CD14-positive monocyte (primary cell): ENCODE measurements at regions not wholly inside any gene's neighbourhood (a gene's known extent, or its start where the extent isn't known, plus 50 kb on each side); places are given as distances from the start of the nearest gene placed in this dataset.

ENCODE experiments used
- DNase-seq, 3 donors: peaks; one replicate each; pipeline ENCODE4 v3.0.0-alpha.2; 2011 to 2022
- H2AFZ ChIP-seq: 2 replicates; pipeline ENCODE4 v1.6.0; 2012; ENCODE audit warnings: mild to moderate bottlenecking, low read depth, low read length, inconsistent platforms; ENCODE audit not compliant: insufficient read depth, poor library complexity, severe bottlenecking
- H3K27ac ChIP-seq, 2 donors: 1 replicate in 1 of 2; 2 replicates in 1 of 2; pipeline ENCODE4 v1.5.1; 2012 to 2013; ENCODE audit warnings: low read length in 2 of 2, control low read depth in 1 of 2, inconsistent platforms in 1 of 2, low read depth in 1 of 2, mild to moderate bottlenecking in 1 of 2
- H3K27me3 ChIP-seq, 2 donors: one replicate each; pipeline versions ENCODE4 v1.6.0 to v1.6.1; 2011 to 2013; ENCODE audit warnings: low read length in 2 of 2; ENCODE audit not compliant: control insufficient read depth in 2 of 2, insufficient read depth in 2 of 2
- H3K36me3 ChIP-seq, 2 donors: replicated peaks in 1 of 2; 1 replicate in 1 of 2; 2 replicates in 1 of 2; pipeline versions ENCODE4 v1.5.1 to v1.6.1; 2012 to 2013; ENCODE audit warnings: low read length in 2 of 2, control low read depth in 1 of 2, inconsistent platforms in 1 of 2, mild to moderate bottlenecking in 1 of 2; ENCODE audit not compliant: insufficient read depth in 2 of 2, control insufficient read depth in 1 of 2
- H3K4me1 ChIP-seq, 2 donors: 1 replicate in 1 of 2; 2 replicates in 1 of 2; pipeline versions ENCODE4 v1.5.1 to v1.6.1; 2012 to 2013; ENCODE audit warnings: low read length in 2 of 2, control low read depth in 1 of 2, inconsistent platforms in 1 of 2, mild to moderate bottlenecking in 1 of 2, moderate library complexity in 1 of 2; ENCODE audit not compliant: insufficient read depth in 2 of 2, control insufficient read depth in 1 of 2
- H3K4me2 ChIP-seq: replicated peaks from 2 replicates; pipeline ENCODE3; 2012; ENCODE audit warnings: low read length, moderate library complexity, mild to moderate bottlenecking; ENCODE audit not compliant: poor library complexity, severe bottlenecking; ENCODE audit errors: extremely low read depth
- H3K4me3 ChIP-seq, 3 experiments: fragments of 200-600 bp in 1 of 3; sonication (generic) in 1 of 3; replicated peaks in 1 of 3; 1 replicate in 2 of 3; 2 replicates in 1 of 3; pipeline ENCODE4 v1.5.1; 2011 to 2013; ENCODE audit warnings: low read length in 3 of 3, mild to moderate bottlenecking in 3 of 3, control low read depth in 2 of 3, low read depth in 2 of 3, inconsistent platforms in 1 of 3, moderate library complexity in 1 of 3
- H3K79me2 ChIP-seq: 2 replicates; pipeline ENCODE4 v1.6.0; 2012; ENCODE audit warnings: mild to moderate bottlenecking, control low read depth, inconsistent platforms, low read length, moderate library complexity; ENCODE audit not compliant: insufficient read depth
- H3K9ac ChIP-seq: 2 replicates; pipeline ENCODE4 v1.6.0; 2017; ENCODE audit warnings: low read length, mild to moderate bottlenecking; ENCODE audit not compliant: insufficient read depth, poor library complexity, severe bottlenecking
- H3K9me3 ChIP-seq, 2 donors: replicated peaks in 1 of 2; 1 replicate in 1 of 2; 2 replicates in 1 of 2; pipeline versions ENCODE4 v1.5.1 to v1.6.1; 2012 to 2013; ENCODE audit warnings: low read length in 2 of 2, control low read depth in 1 of 2; ENCODE audit not compliant: control insufficient read depth in 1 of 2, insufficient read depth in 1 of 2
- H4K20me1 ChIP-seq: 2 replicates; pipeline ENCODE4 v1.6.0; 2012; ENCODE audit warnings: mild to moderate bottlenecking, low read length, control low read depth, moderate library complexity; ENCODE audit not compliant: insufficient read depth
- H3K27ac Mint-ChIP-seq, 7 donors: one replicate each; pipeline ENCODE4 v1.8.0; 2020; ENCODE audit warnings: mild to moderate bottlenecking in 7 of 7, mixed read lengths in 7 of 7, moderate library complexity in 6 of 7, inconsistent platforms in 2 of 7
- H3K27me3 Mint-ChIP-seq, 3 donors: one replicate each; pipeline ENCODE4 v1.8.0; 2021 to 2022; ENCODE audit warnings: low read depth in 3 of 3, mild to moderate bottlenecking in 3 of 3, mixed read lengths in 3 of 3, moderate library complexity in 3 of 3, inconsistent platforms in 1 of 3
- H3K36me3 Mint-ChIP-seq, 2 donors: one replicate each; pipeline ENCODE4 v1.8.0; 2020; ENCODE audit warnings: mixed read lengths in 2 of 2, inconsistent platforms in 1 of 2, mild to moderate bottlenecking in 1 of 2
- H3K4me1 Mint-ChIP-seq: one replicate; pipeline ENCODE4 v1.8.0; 2020; ENCODE audit warnings: mild to moderate bottlenecking, mixed read lengths
- H3K4me3 Mint-ChIP-seq, 2 donors: one replicate each; pipeline ENCODE4 v1.8.0; 2020; ENCODE audit warnings: mild to moderate bottlenecking in 2 of 2, mixed read lengths in 2 of 2, moderate library complexity in 1 of 2
- H3K9me3 Mint-ChIP-seq, 7 donors: one replicate each; pipeline ENCODE4 v1.8.0; 2020 to 2022; ENCODE audit warnings: mixed read lengths in 7 of 7, mild to moderate bottlenecking in 6 of 7, moderate library complexity in 6 of 7, inconsistent platforms in 2 of 7
- WGBS: methylation state at CpG from one replicate; pipeline ENCODE4 v1.1.5; 2013; ENCODE audit warnings: missing lambda C conversion rate; ENCODE audit not compliant: insufficient coverage; 5-methylcytosine and 5-hydroxymethylcytosine counted together
- intact Hi-C, 2 donors: fragments of 100-400 bp; cut with micrococcal nuclease; formaldehyde crosslinking; loops; one replicate each; pipeline versions ENCODE4 v1.15.0 to v1.15.1; 2023
- TF ChIP-seq, protein P1 (sequence below): fragments of 200-600 bp; IDR thresholded peaks from one replicate; pipeline ENCODE4 v1.8.0; 2022; ENCODE audit warnings: antibody characterized with exemption, mild to moderate bottlenecking

- Mint-ChIP-seq H3K4me1 (no peaks in the 10 kb centered on the region), H3K27ac (no peak overlapping the region), H3K9me3 (peaks cover 0 to 3% (median 1%) of the 10 kb centered on the region in 7 donors), H3K36me3 (no peaks in the 10 kb centered on the region), H3K27me3 (peaks cover 9 to 24% (median 10%) of the 10 kb centered on the region in 3 donors), H3K4me3 (no peak overlapping the region)
- DNase-seq: no peak
- no peak overlapping the region for H3K9ac ChIP-seq
- intact Hi-C loops: no loop called here
- no peaks in the 10 kb centered on the region for H3K79me2 ChIP-seq
- H3K4me2 ChIP-seq: no peak overlapping the region
- H3K27ac ChIP-seq: no peak overlapping the region
- WGBS: no CpG with 5 or more reads among the region's 3 CpGs
- no peaks in the 10 kb centered on the region for H3K9me3 ChIP-seq
- no peaks in the 10 kb centered on the region for H3K27me3 ChIP-seq
- H3K4me3 ChIP-seq: no peak overlapping the region
- H3K36me3 ChIP-seq: no peaks in the 10 kb centered on the region
- H4K20me1 ChIP-seq: no peaks in the 10 kb centered on the region
- H3K4me1 ChIP-seq: no peaks in the 10 kb centered on the region
- no peak overlapping the region for H2AFZ ChIP-seq
- TF ChIP-seq, protein P1, sequence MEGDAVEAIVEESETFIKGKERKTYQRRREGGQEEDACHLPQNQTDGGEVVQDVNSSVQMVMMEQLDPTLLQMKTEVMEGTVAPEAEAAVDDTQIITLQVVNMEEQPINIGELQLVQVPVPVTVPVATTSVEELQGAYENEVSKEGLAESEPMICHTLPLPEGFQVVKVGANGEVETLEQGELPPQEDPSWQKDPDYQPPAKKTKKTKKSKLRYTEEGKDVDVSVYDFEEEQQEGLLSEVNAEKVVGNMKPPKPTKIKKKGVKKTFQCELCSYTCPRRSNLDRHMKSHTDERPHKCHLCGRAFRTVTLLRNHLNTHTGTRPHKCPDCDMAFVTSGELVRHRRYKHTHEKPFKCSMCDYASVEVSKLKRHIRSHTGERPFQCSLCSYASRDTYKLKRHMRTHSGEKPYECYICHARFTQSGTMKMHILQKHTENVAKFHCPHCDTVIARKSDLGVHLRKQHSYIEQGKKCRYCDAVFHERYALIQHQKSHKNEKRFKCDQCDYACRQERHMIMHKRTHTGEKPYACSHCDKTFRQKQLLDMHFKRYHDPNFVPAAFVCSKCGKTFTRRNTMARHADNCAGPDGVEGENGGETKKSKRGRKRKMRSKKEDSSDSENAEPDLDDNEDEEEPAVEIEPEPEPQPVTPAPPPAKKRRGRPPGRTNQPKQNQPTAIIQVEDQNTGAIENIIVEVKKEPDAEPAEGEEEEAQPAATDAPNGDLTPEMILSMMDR: no peak
These were observed 76.8 kb downstream of the LINC00237 start for GRCh38 chr20:21029341-21029740.

GRCh38 chr20:21028921-21029320 is 77.2 kb downstream of the LINC00237 start:
- H3K9me3 Mint-ChIP-seq: peaks cover 0 to 3% (median 1%) of the 10 kb centered on the region in 7 donors
- Histone ChIP-seq H3K4me2 (no peak overlapping the region), H3K27ac (no peak overlapping the region), H3K79me2 (no peaks in the 10 kb centered on the region), H3K9me3 (no peaks in the 10 kb centered on the region), H4K20me1 (no peaks in the 10 kb centered on the region), H3K9ac (no peak overlapping the region), H3K4me3 (no peak overlapping the region), H3K36me3 (no peaks in the 10 kb centered on the region), H3K4me1 (no peaks in the 10 kb centered on the region), H3K27me3 (no peaks in the 10 kb centered on the region), H2AFZ (no peak overlapping the region)
- H3K36me3 Mint-ChIP-seq: no peaks in the 10 kb centered on the region
- H3K27ac Mint-ChIP-seq: no peak overlapping the region
- no CpG with 5 or more reads among the region's 4 CpGs for WGBS
- H3K4me1 Mint-ChIP-seq: no peaks in the 10 kb centered on the region
- H3K27me3 Mint-ChIP-seq: peaks cover 9 to 24% (median 10%) of the 10 kb centered on the region in 3 donors
- no peak for DNase-seq
- TF ChIP-seq, protein P1: no peak
- intact Hi-C loops: no loop called here
- H3K4me3 Mint-ChIP-seq: no peak overlapping the region
